Parathyroid adenoma (tissue), 2 donors: ENCODE measurements at regions not wholly inside any gene's neighbourhood (a gene's known extent, or its start where the extent isn't known, plus 50 kb on each side); places are given as distances from the start of the nearest gene placed in this dataset.
"Not testable (repeated sequence)": the region's sequence is repeated elsewhere in the genome, so short reads cannot be mapped to it uniquely, and the experiment has no call there.

ENCODE experiments used
- H2AFZ ChIP-seq: fragments of 300-600 bp; sonication (generic); one replicate; pipeline ENCODE4 v1.7.0; 2017; ENCODE audit warnings: antibody characterized with exemption, mild to moderate bottlenecking
- H3K27ac ChIP-seq: fragments of 300-600 bp; sonication (generic); one replicate; pipeline ENCODE4 v1.7.0; 2017
- H3K27me3 ChIP-seq: fragments of 300-600 bp; sonication (generic); one replicate; pipeline ENCODE4 v1.7.0; 2017; ENCODE audit warnings: low read length; ENCODE audit not compliant: control insufficient read depth, insufficient read depth
- H3K36me3 ChIP-seq: fragments of 300-600 bp; sonication (generic); one replicate; pipeline ENCODE4 v1.7.0; 2017; ENCODE audit warnings: low read length; ENCODE audit not compliant: control insufficient read depth, insufficient read depth
- H3K4me1 ChIP-seq: fragments of 300-600 bp; sonication (generic); one replicate; pipeline ENCODE4 v1.7.0; 2017; ENCODE audit warnings: control low read depth
- H3K4me2 ChIP-seq: fragments of 300-600 bp; sonication (generic); one replicate; pipeline ENCODE4 v1.7.0; 2017; ENCODE audit warnings: low read length
- H3K4me3 ChIP-seq: fragments of 300-600 bp; sonication (generic); one replicate; pipeline ENCODE4 v1.7.0; 2017; ENCODE audit warnings: low read depth, low read length
- H3K79me2 ChIP-seq: fragments of 300-600 bp; sonication (generic); one replicate; pipeline ENCODE4 v1.7.0; 2017; ENCODE audit warnings: control low read depth
- H3K9ac ChIP-seq: fragments of 300-600 bp; sonication (generic); one replicate; pipeline ENCODE4 v1.7.0; 2017; ENCODE audit warnings: mild to moderate bottlenecking
- H3K9me3 ChIP-seq: fragments of 300-600 bp; sonication (generic); one replicate; pipeline ENCODE4 v1.7.0; 2017; ENCODE audit warnings: low read length; ENCODE audit not compliant: control insufficient read depth
- TF ChIP-seq, protein P1 (sequence below): fragments of 300-600 bp; sonication (generic); IDR thresholded peaks from one replicate; pipeline ENCODE4 v1.7.0; 2017; ENCODE audit warnings: antibody characterized with exemption, mild to moderate bottlenecking
- donor health status: primary hyperparathyroidism.

DNA sequence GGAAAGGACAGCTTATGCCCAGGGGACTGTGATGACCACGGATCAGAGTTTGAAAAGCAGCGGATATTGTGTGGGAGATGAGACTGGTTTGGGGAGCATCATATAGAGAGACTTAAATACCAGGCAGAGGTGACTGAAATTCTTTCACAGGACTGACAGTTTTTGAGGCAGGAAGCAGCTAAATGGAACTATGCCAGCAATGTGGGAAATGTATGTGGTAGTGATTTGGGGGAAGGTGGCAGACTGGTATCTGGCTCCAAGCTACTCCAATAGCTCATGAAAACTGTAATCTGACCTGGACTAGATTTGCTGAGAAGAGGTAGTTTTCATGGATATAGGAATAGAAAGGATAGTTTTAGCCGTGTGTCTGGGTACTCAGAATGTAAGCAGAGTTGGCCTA, 592.6 kb downstream of the REEP3 start:
- Histone ChIP-seq H2AFZ (no peak overlapping the region), H3K27ac (no peak overlapping the region), H3K4me1 (no peaks in the 10 kb centered on the region), H3K4me3 (no peak overlapping the region), H3K4me2 (no peak overlapping the region), H3K36me3 (no peaks in the 10 kb centered on the region), H3K9me3 (no peaks in the 10 kb centered on the region), H3K27me3 (no peaks in the 10 kb centered on the region), H3K79me2 (no peaks in the 10 kb centered on the region), H3K9ac (no peak overlapping the region)
- TF ChIP-seq, protein P1, sequence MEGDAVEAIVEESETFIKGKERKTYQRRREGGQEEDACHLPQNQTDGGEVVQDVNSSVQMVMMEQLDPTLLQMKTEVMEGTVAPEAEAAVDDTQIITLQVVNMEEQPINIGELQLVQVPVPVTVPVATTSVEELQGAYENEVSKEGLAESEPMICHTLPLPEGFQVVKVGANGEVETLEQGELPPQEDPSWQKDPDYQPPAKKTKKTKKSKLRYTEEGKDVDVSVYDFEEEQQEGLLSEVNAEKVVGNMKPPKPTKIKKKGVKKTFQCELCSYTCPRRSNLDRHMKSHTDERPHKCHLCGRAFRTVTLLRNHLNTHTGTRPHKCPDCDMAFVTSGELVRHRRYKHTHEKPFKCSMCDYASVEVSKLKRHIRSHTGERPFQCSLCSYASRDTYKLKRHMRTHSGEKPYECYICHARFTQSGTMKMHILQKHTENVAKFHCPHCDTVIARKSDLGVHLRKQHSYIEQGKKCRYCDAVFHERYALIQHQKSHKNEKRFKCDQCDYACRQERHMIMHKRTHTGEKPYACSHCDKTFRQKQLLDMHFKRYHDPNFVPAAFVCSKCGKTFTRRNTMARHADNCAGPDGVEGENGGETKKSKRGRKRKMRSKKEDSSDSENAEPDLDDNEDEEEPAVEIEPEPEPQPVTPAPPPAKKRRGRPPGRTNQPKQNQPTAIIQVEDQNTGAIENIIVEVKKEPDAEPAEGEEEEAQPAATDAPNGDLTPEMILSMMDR, result no peak

DNA sequence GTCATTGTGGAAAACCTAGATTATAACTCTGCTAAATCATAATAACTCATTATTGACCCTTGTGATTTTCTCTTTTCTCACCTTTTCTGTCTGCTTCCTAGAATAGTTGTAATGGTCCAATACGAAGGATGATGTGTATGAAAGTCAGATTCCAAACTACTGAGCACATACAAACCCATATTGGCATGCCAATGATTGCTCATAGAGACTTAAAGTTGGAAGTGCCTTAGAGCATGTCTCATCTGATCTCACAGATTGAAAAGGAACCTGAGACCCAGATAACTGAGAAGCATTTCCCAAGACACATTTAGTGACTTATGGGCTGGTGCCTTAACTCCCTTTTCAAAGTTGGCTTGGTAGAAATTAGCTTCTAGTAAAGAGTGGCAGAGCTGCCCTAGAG, 594.3 kb downstream of the REEP3 start:
- Histone ChIP-seq H3K4me2 (no peak overlapping the region), H3K9ac (no peak overlapping the region), H3K27ac (no peak overlapping the region), H3K79me2 (no peaks in the 10 kb centered on the region), H3K9me3 (no peaks in the 10 kb centered on the region), H3K4me3 (no peak overlapping the region), H2AFZ (no peak overlapping the region), H3K4me1 (no peaks in the 10 kb centered on the region), H3K36me3 (no peaks in the 10 kb centered on the region), H3K27me3 (no peaks in the 10 kb centered on the region)
- TF ChIP-seq, protein P1, result no peak

- no peak overlapping the region for H2AFZ ChIP-seq
- H3K27ac ChIP-seq, result no peak overlapping the region
- H3K9ac ChIP-seq, result no peak overlapping the region
- no peaks in the 10 kb centered on the region for H3K36me3 ChIP-seq
- TF ChIP-seq, protein P1, result no peak
- H3K79me2 ChIP-seq, result no peaks in the 10 kb centered on the region
- H3K4me2 ChIP-seq, result no peak overlapping the region
- no peaks in the 10 kb centered on the region for H3K9me3 ChIP-seq
- H3K4me1 ChIP-seq, result no peaks in the 10 kb centered on the region
- H3K27me3 ChIP-seq, result no peaks in the 10 kb centered on the region
- H3K4me3 ChIP-seq, result no peak overlapping the region
These were observed 594.9 kb downstream of the REEP3 start for GRCh38 chr10:64115908-64116643.

- no peak overlapping the region for H3K4me2 ChIP-seq
- H3K36me3 ChIP-seq, result no peaks in the 10 kb centered on the region
- H3K9me3 ChIP-seq, result no peaks in the 10 kb centered on the region
- TF ChIP-seq, protein P1, result no peak
- H2AFZ ChIP-seq, result no peak overlapping the region
- no peaks in the 10 kb centered on the region for H3K4me1 ChIP-seq
- H3K79me2 ChIP-seq, result no peaks in the 10 kb centered on the region
- H3K9ac ChIP-seq, result no peak overlapping the region
- no peaks in the 10 kb centered on the region for H3K27me3 ChIP-seq
- H3K27ac ChIP-seq, result no peak overlapping the region
- no peak overlapping the region for H3K4me3 ChIP-seq
These were observed 595.5 kb downstream of the REEP3 start for GRCh38 chr10:64116707-64117106.

DNA sequence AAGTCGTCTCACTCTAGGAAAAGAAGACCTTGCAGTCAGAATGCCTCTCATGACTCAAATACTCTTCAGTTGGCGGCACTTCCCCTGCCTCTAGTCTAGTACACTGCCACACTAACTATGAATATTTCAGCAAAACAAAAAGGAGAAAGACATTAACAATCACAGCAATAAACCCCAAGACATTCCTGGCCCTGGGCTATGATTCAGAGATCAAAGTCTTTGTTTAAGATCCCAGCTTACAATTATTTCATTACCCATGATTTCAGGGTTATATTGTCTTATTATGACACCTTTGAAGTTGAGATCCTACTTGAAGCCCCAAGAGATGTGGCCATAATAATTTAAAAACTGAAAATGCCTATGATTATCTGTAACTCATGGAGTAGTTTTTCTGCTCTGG, 597.5 kb downstream of the REEP3 start:
- Histone ChIP-seq H2AFZ (no peak overlapping the region), H3K9ac (no peak overlapping the region), H3K9me3 (no peaks in the 10 kb centered on the region), H3K4me3 (no peak overlapping the region), H3K36me3 (no peaks in the 10 kb centered on the region), H3K4me2 (no peak overlapping the region), H3K79me2 (no peaks in the 10 kb centered on the region), H3K4me1 (no peaks in the 10 kb centered on the region), H3K27me3 (no peaks in the 10 kb centered on the region), H3K27ac (no peak overlapping the region)
- TF ChIP-seq, protein P1, result no peak

DNA sequence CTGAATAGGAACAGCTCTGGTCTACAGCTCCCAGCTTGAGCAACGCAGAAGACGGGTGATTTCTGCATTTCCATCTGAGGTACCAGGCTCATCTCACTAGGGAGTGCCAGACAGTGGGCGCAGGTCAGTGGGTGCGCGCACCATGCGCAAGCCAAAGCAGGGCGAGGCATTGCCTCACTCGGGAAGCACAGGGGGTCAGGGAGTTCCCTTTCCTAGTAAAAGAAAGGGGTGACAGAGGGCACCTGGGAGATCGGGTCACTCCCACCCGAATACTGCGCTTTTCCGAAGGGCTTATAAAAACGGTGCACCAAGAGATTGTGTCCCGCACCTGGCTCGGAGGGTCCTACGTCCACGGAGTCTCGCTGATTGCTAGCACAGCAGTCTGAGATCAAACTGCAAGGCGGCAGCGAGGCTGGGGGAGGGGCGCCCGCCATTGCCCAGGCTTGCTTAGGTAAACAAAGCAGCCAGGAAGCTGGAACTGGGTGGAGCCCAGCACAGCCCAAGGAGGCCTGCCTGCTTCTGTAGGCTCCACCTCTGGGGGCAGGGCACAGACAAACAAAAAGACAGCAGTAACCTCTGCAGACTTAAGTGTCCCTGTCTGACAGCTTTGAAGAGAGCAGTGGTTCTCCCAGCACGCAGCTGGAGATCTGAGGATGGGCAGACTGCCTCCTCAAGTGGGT, 599.2 kb downstream of the REEP3 start:
- H3K27ac ChIP-seq, H3K79me2 ChIP-seq, H3K27me3 ChIP-seq, H3K36me3 ChIP-seq, H3K9me3 ChIP-seq, H3K9ac ChIP-seq, H2AFZ ChIP-seq, H3K4me3 ChIP-seq, H3K4me1 ChIP-seq, H3K4me2 ChIP-seq: not testable (repeated sequence)
